Heart left ventricle (tissue), 13 donors: ENCODE measurements at regions not wholly inside any gene's neighbourhood (a gene's known extent, or its start where the extent isn't known, plus 50 kb on each side); places are given as distances from the start of the nearest gene placed in this dataset.

Experiments used
- CTCF ChIP-seq, 12 donors: fragments of 200-600 bp; sonication (generic) in 4 of 12; IDR thresholded peaks; one replicate each; pipeline versions ENCODE4 v1.5.0 to v1.8.0; 2018 to 2022; ENCODE audit warnings: antibody characterized with exemption in 12 of 12, mild to moderate bottlenecking in 5 of 12
- POLR2A ChIP-seq, 2 donors: fragments of 450-650 bp; IDR thresholded peaks; one replicate each; pipeline ENCODE4 v1.6.1; 2017; ENCODE audit warnings: antibody characterized with exemption in 2 of 2, mild to moderate bottlenecking in 2 of 2, moderate library complexity in 2 of 2
- donor health status: ischemic (EF 13 %, LVEDD 7.1; RV severe dilation, severe dysfunction).
- donor health status: DM: no; HTN: yes; CAD: no.
- donor health status: DM: no; HTN: no; CAD: no.
- donor health status: ischemic (EF 25% LVEDD 6.9; RV normal size, moderate dysfunction).
- donor health status: ischemic (EF 25% LVEDD 5.7; RV mildly dilated, moderate dysfunction).
- donor health status: ischemic (EF 35%, LVEDD 5.7; RV mildly dilated, moderate dysfunction).
- donor health status: nonischemic (EF 11% LVEDD 7.7; RV severe dilation, severe dysfunction).
- donor health status: DM: yes; HTN: yes; CAD: no.
- donor health status: PGD.
- donor health status: ischemic (EF 29% LVEDD 5.4; RV normal size, mild dysfunction).
- donor health status: nonischemic (EF 23%, LVEDD 6.1; RV moderate dilation, normal function).

- no peak for TF ChIP-seq POLR2A (IDR thresholded peaks at IDR 0.05)
- no peak for TF ChIP-seq CTCF (IDR thresholded peaks at IDR 0.05)
These were observed 79.3 kb upstream of the LSAMP start for GRCh38 chr3:116524453-116525210.
